Tibial nerve (tissue), 4 donors: ENCODE measurements at regions not wholly inside any gene's neighbourhood (a gene's known extent, or its start where the extent isn't known, plus 50 kb on each side); places are given as distances from the start of the nearest gene placed in this dataset.

Source experiments
- EP300 ChIP-seq, 2 donors: sonication (generic); formaldehyde crosslinking; IDR thresholded peaks; one replicate each; pipeline ENCODE4 v1.6.1; 2017; ENCODE audit warnings: antibody characterized with exemption in 2 of 2, mild to moderate bottlenecking in 1 of 2
- POLR2A ChIP-seq, 2 donors: fragments of 450-650 bp; IDR thresholded peaks; one replicate each; pipeline ENCODE4 v1.6.1; 2017; ENCODE audit warnings: antibody characterized with exemption in 2 of 2, mild to moderate bottlenecking in 2 of 2, moderate library complexity in 2 of 2
- TF ChIP-seq, protein P1 (sequence below), 5 experiments: fragments of 200-600 bp in 3 of 5; fragments of 450-650 bp in 2 of 5; sonication (generic) in 3 of 5; IDR thresholded peaks; one replicate each; pipeline ENCODE4 v1.5.1; 2016 to 2019; ENCODE audit warnings: antibody characterized with exemption in 5 of 5, mild to moderate bottlenecking in 3 of 5, moderate library complexity in 2 of 5

DNA sequence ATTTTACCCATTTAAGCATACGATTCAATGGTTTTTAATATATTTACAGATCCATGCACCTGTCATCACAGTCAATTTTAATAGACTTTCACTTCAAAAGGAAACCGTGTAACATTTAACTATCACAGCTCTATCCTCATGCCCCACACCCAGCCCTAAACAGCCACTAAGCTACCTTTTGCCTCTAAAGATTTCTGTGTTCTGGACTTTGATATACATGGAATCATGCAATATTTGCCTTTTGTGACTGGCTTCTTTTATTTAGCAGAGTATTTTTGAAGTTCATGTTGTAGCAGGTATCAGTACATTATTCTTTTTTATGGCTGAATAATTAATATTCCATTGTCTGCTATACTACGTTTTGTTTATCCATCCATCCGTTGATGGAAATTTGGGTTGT is 50.3 kb upstream of the STX16 start:
- no peak for TF ChIP-seq EP300 (IDR thresholded peaks at IDR 0.05)
- TF ChIP-seq, protein P1, sequence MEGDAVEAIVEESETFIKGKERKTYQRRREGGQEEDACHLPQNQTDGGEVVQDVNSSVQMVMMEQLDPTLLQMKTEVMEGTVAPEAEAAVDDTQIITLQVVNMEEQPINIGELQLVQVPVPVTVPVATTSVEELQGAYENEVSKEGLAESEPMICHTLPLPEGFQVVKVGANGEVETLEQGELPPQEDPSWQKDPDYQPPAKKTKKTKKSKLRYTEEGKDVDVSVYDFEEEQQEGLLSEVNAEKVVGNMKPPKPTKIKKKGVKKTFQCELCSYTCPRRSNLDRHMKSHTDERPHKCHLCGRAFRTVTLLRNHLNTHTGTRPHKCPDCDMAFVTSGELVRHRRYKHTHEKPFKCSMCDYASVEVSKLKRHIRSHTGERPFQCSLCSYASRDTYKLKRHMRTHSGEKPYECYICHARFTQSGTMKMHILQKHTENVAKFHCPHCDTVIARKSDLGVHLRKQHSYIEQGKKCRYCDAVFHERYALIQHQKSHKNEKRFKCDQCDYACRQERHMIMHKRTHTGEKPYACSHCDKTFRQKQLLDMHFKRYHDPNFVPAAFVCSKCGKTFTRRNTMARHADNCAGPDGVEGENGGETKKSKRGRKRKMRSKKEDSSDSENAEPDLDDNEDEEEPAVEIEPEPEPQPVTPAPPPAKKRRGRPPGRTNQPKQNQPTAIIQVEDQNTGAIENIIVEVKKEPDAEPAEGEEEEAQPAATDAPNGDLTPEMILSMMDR (IDR thresholded peaks at IDR 0.05): no peak
- no peak for TF ChIP-seq POLR2A (IDR thresholded peaks at IDR 0.05)
